PFSK-1 (cell line): ENCODE measurements at regions not wholly inside any gene's neighbourhood (a gene's known extent, or its start where the extent isn't known, plus 50 kb on each side); places are given as distances from the start of the nearest gene placed in this dataset.

Experiments used
- POLR2AphosphoS5 ChIP-seq: IDR thresholded peaks from 2 replicates; pipeline ENCODE4 v1.6.1; 2012; ENCODE audit warnings: low read depth, mild to moderate bottlenecking, control low read depth, low read length, moderate library complexity
- REST ChIP-seq, 2 experiments: IDR thresholded peaks; 2 replicates each; pipeline versions ENCODE4 v1.6.1 to v1.8.0; 2011 to 2012; ENCODE audit warnings: low read depth in 2 of 2, low read length in 2 of 2, control low read depth in 1 of 2, inconsistent platforms in 1 of 2, mild to moderate bottlenecking in 1 of 2, moderate library complexity in 1 of 2; ENCODE audit not compliant: insufficient read depth in 1 of 2
- SIN3A ChIP-seq: IDR thresholded peaks from 2 replicates; pipeline ENCODE4 v1.6.1; 2012; ENCODE audit warnings: mild to moderate bottlenecking, low read length, moderate library complexity, borderline replicate concordance; ENCODE audit not compliant: insufficient read depth

DNA sequence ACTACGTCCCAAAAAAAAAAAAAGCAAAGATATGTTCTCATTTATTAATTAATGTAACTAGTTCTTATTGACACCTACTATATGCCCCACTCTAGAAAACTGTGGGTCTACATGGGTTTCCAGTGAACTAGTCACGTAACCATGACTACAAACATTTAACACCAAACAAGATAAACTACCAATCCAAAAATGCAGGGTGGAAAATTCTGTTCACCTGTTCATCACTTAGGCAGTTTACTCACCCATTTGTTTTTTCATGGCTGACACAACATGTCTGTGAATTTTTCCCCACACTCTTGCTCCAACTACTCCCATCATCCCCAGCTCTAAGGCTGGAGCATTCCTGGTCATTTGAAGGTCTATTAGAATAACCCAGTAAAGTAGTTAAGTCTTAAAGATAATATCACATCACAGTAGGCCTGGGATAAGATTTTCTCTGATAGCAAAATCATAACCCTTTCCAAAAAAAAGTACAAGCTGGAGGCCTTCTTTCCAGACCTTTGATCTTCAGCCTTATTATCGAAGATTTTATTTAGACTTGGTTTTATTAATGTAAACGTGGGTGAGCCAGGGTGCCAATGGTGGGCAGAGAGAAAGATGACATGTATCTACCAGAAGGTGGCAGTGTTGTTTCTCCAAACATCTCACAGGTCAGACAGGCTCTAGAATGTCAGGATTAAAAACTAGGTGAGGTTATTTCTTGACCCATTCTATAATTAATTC, 61.6 kb upstream of the DAAM1 start:
- TF ChIP-seq REST (IDR thresholded peaks at IDR 0.05; ENCODE audit: insufficient read depth in 1 of 2, low read depth in 2 of 2, low read length in 2 of 2) (no peak), POLR2AphosphoS5 (no peak), SIN3A (no peak)
